HL-60 (cell line): ENCODE measurements at regions not wholly inside any gene's neighbourhood (a gene's known extent, or its start where the extent isn't known, plus 50 kb on each side); places are given as distances from the start of the nearest gene placed in this dataset.

Source experiments
- DNase-seq, 2 experiments: peaks; one replicate each; pipeline ENCODE4 v3.0.0-alpha.2; 2010 to 2020; ENCODE audit warnings: low read depth in 1 of 2, low spot score in 1 of 2
- H3K27ac ChIP-seq: fragments of 250-450 bp; sonication (Bioruptor Pico); replicated peaks from 2 replicates; pipeline ENCODE4 v1.5.1; 2020; ENCODE audit warnings: mild to moderate bottlenecking, moderate library complexity
- H3K27me3 ChIP-seq: fragments of 250-450 bp; sonication (Bioruptor Pico); 2 replicates; pipeline ENCODE4 v1.5.1; 2021; ENCODE audit warnings: mild to moderate bottlenecking, moderate library complexity; ENCODE audit not compliant: insufficient read depth, poor library complexity, severe bottlenecking
- H3K4me3 ChIP-seq: replicated peaks from 2 replicates; pipeline ENCODE4 v1.5.1; 2011; ENCODE audit warnings: mild to moderate bottlenecking, control low read depth, low read length; ENCODE audit not compliant: insufficient read depth
- GABPA ChIP-seq: IDR thresholded peaks from 2 replicates; pipeline ENCODE4 v1.6.1; 2012; ENCODE audit warnings: low read depth
- POLR2AphosphoS5 ChIP-seq: IDR thresholded peaks from 2 replicates; pipeline ENCODE4 v1.6.1; 2012; ENCODE audit warnings: low read depth
- SPI1 ChIP-seq: IDR thresholded peaks from 2 replicates; pipeline ENCODE4 v1.6.1; 2012; ENCODE audit warnings: low read depth, mild to moderate bottlenecking, borderline replicate concordance
- TF ChIP-seq, protein P1 (sequence below): IDR thresholded peaks from one replicate; pipeline ENCODE4 v1.5.1; 2011; ENCODE audit warnings: low read length, control low read depth, inconsistent platforms; ENCODE audit not compliant: insufficient read depth
- TF ChIP-seq, protein P2 (sequence below): IDR thresholded peaks from 2 replicates; pipeline ENCODE4 v1.6.1; 2012; ENCODE audit warnings: low read depth; ENCODE audit not compliant: insufficient replicate concordance

DNA sequence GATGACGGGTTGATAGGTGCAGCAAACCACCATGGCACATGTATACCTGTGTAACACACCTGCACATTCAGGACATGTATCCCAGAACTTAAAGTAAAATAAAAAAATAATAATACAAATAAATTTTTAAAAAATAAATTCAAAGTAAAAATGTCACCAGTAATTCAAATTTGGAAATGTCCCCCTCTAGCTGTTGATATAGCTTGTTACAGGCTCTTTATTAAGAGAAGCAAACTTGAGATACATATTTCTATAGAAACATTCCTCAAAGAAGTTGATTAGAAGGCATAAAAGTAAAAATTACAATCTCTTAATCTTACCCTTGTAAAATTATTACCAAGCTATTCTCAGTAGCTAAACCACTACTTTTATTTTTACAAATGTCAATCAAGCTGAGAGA lies 1397.0 kb downstream of the FAM133A start:
- TF ChIP-seq, protein P1, sequence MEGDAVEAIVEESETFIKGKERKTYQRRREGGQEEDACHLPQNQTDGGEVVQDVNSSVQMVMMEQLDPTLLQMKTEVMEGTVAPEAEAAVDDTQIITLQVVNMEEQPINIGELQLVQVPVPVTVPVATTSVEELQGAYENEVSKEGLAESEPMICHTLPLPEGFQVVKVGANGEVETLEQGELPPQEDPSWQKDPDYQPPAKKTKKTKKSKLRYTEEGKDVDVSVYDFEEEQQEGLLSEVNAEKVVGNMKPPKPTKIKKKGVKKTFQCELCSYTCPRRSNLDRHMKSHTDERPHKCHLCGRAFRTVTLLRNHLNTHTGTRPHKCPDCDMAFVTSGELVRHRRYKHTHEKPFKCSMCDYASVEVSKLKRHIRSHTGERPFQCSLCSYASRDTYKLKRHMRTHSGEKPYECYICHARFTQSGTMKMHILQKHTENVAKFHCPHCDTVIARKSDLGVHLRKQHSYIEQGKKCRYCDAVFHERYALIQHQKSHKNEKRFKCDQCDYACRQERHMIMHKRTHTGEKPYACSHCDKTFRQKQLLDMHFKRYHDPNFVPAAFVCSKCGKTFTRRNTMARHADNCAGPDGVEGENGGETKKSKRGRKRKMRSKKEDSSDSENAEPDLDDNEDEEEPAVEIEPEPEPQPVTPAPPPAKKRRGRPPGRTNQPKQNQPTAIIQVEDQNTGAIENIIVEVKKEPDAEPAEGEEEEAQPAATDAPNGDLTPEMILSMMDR, result no peak
- TF ChIP-seq POLR2AphosphoS5 (no peak), SPI1 (no peak), GABPA (no peak)
- TF ChIP-seq, protein P2, sequence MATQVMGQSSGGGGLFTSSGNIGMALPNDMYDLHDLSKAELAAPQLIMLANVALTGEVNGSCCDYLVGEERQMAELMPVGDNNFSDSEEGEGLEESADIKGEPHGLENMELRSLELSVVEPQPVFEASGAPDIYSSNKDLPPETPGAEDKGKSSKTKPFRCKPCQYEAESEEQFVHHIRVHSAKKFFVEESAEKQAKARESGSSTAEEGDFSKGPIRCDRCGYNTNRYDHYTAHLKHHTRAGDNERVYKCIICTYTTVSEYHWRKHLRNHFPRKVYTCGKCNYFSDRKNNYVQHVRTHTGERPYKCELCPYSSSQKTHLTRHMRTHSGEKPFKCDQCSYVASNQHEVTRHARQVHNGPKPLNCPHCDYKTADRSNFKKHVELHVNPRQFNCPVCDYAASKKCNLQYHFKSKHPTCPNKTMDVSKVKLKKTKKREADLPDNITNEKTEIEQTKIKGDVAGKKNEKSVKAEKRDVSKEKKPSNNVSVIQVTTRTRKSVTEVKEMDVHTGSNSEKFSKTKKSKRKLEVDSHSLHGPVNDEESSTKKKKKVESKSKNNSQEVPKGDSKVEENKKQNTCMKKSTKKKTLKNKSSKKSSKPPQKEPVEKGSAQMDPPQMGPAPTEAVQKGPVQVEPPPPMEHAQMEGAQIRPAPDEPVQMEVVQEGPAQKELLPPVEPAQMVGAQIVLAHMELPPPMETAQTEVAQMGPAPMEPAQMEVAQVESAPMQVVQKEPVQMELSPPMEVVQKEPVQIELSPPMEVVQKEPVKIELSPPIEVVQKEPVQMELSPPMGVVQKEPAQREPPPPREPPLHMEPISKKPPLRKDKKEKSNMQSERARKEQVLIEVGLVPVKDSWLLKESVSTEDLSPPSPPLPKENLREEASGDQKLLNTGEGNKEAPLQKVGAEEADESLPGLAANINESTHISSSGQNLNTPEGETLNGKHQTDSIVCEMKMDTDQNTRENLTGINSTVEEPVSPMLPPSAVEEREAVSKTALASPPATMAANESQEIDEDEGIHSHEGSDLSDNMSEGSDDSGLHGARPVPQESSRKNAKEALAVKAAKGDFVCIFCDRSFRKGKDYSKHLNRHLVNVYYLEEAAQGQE, result no peak
- no peaks in the 10 kb centered on the region for H3K27me3 ChIP-seq
- H3K27ac ChIP-seq, result no peak overlapping the region
- H3K4me3 ChIP-seq, result no peak overlapping the region
- DNase-seq, result no peak

DNA sequence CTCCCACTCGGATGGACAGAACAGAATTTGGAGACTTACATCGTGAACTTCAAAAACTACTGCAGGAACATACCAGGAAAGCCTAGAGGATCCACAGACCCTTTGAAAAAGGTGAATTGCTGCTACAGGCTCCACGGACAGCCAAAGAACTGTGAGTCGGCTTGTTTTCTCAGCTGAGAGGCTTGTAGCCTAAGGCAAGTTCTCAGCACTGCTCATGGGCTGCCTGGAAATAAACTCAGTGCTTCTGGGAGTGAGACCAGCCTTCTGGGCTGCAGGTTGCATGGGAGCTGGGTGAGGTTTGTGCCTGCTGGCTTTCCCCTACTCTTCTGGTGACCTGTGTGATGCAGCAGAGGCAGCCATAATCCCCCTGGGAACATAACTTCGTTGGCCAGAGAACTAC lies 1397.6 kb downstream of the FAM133A start:
- H3K4me3 ChIP-seq, result no peak overlapping the region
- no peak overlapping the region for H3K27ac ChIP-seq
- DNase-seq, result no peak
- TF ChIP-seq GABPA, result no peak
- no peak for TF ChIP-seq POLR2AphosphoS5
- TF ChIP-seq SPI1, result no peak
- TF ChIP-seq, protein P1, result no peak
- TF ChIP-seq, protein P2, result no peak
- no peaks in the 10 kb centered on the region for H3K27me3 ChIP-seq

DNA sequence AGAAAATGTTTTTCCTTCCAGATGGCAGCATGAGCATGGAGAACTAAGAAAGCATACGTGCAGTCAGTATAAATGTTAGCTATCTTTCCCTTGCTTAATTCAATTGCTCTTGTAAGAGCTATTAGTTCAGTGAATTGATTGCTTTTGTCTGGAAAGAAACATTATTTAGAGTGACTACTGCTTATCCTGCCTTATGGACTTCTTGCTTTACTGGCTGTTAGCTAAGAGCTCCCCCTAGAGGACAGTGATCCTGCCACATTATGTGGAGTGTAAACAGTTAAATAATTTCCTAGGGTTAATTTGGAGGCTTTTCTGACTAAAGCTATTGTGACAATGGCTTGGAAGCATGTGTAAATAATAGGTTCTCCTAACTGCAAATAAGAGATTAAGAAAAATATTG lies 1402.4 kb downstream of the FAM133A start:
- Histone ChIP-seq H3K4me3 (no peak overlapping the region), H3K27me3 (no peaks in the 10 kb centered on the region), H3K27ac (no peak overlapping the region)
- peak in 1 of 2 experiments; percentile 23 for DNase-seq
- no peak for TF ChIP-seq GABPA
- TF ChIP-seq, protein P2, result no peak
- TF ChIP-seq, protein P1, result peak; percentile 27
- no peak for TF ChIP-seq POLR2AphosphoS5
- TF ChIP-seq SPI1, result no peak
